ENCODE measurements at regions not wholly inside any gene's neighbourhood (a gene's known extent, or its start where the extent isn't known, plus 50 kb on each side); places are given as distances from the start of the nearest gene placed in this dataset.

DNA sequence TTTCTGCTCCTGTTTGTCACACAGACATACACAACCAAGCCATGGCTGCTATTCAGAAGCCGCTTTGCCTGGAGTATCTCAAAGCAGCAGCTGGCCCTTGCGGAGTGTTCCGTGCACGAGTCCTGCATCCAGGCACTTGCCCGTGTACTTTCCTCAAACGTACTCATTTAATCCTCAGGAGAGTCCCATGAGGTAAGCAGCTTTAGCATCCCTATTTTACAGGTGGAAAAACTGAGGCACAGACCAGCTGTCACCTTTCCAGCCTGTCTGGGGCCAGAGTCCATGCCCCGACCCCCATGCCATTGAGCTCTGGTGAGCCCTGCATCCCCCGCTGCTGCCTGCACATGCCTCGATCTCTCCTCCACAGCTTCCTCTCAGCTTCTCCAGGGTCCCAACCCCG is 130.0 kb downstream of the ERMARD start (continued):
- TF ChIP-seq, protein P1, sequence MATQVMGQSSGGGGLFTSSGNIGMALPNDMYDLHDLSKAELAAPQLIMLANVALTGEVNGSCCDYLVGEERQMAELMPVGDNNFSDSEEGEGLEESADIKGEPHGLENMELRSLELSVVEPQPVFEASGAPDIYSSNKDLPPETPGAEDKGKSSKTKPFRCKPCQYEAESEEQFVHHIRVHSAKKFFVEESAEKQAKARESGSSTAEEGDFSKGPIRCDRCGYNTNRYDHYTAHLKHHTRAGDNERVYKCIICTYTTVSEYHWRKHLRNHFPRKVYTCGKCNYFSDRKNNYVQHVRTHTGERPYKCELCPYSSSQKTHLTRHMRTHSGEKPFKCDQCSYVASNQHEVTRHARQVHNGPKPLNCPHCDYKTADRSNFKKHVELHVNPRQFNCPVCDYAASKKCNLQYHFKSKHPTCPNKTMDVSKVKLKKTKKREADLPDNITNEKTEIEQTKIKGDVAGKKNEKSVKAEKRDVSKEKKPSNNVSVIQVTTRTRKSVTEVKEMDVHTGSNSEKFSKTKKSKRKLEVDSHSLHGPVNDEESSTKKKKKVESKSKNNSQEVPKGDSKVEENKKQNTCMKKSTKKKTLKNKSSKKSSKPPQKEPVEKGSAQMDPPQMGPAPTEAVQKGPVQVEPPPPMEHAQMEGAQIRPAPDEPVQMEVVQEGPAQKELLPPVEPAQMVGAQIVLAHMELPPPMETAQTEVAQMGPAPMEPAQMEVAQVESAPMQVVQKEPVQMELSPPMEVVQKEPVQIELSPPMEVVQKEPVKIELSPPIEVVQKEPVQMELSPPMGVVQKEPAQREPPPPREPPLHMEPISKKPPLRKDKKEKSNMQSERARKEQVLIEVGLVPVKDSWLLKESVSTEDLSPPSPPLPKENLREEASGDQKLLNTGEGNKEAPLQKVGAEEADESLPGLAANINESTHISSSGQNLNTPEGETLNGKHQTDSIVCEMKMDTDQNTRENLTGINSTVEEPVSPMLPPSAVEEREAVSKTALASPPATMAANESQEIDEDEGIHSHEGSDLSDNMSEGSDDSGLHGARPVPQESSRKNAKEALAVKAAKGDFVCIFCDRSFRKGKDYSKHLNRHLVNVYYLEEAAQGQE (IDR thresholded peaks at IDR 0.05; ENCODE audit: unreplicated experiment) = no peak
- TF ChIP-seq JUNB (IDR thresholded peaks at IDR 0.05; ENCODE audit: unreplicated experiment) = no peak

DNA sequence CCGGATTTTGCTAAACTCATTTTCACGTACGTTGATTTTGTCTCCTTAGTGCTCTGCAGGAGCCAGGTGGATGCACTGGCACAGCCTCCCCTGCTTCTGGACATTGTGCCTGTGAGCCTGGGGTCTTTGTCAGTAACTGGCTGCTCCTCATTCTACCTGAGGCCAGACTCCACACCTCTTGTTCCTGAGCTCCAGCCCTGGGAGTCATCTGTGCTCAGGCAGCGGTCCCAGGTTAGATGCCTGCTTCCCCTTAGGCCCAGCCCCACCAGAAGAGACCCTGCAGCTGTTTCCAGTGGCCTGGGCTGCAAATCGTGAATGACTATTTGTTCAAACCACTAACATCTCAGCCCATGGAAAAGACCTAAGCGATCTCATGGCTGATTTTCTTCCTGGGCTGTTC is 129.1 kb downstream of the ERMARD start:
- H3K4me3 Mint-ChIP-seq = no peak overlapping the region
- Histone ChIP-seq H2AFZ (no peak overlapping the region), H3K4me1 (ENCODE audit: insufficient read depth) (no peaks in the 10 kb centered on the region), H3K79me2 (replicated peaks; ENCODE audit: insufficient read depth) (no peaks in the 10 kb centered on the region), H3K4me2 (no peak overlapping the region), H3K27me3 (ENCODE audit: insufficient read depth) (no peaks in the 10 kb centered on the region), H4K20me1 (replicated peaks; ENCODE audit: insufficient read depth) (no peaks in the 10 kb centered on the region), H3K36me3 (ENCODE audit: insufficient read depth) (no peaks in the 10 kb centered on the region), H3K4me3 (no peak overlapping the region), H3F3A (replicated peaks; ENCODE audit: low read depth) (no peaks in the 10 kb centered on the region), H3K9me2 (ENCODE audit: insufficient read depth) (no peaks in the 10 kb centered on the region), H3K27ac (ENCODE audit: low read depth) (no peak overlapping the region)
- ATAC-seq (no peak), DNase-seq (ENCODE audit: low spot score) (no peak)
- H3K27me3 Mint-ChIP-seq (ENCODE audit: insufficient read depth, low read depth, poor library complexity) = peaks cover 5% of the 10 kb centered on the region
- no peaks in the 10 kb centered on the region; the same call in 2 of the 3 replicates for H3K4me1 Mint-ChIP-seq
- H3K36me3 Mint-ChIP-seq (ENCODE audit: low read depth) = no peaks in the 10 kb centered on the region
- no peaks in the 10 kb centered on the region for H3K9me3 Mint-ChIP-seq
- no peak for TF ChIP-seq JUNB (IDR thresholded peaks at IDR 0.05; ENCODE audit: unreplicated experiment)
- no peak for TF ChIP-seq CREB1 (CRISPR knock-in tag; IDR thresholded peaks at IDR 0.05; ENCODE audit: low read depth)
- no peak for TF ChIP-seq EZH2phosphoT487 (IDR thresholded peaks at IDR 0.05; ENCODE audit: unreplicated experiment)
- no peak overlapping the region for H3K27ac Mint-ChIP-seq

DNA sequence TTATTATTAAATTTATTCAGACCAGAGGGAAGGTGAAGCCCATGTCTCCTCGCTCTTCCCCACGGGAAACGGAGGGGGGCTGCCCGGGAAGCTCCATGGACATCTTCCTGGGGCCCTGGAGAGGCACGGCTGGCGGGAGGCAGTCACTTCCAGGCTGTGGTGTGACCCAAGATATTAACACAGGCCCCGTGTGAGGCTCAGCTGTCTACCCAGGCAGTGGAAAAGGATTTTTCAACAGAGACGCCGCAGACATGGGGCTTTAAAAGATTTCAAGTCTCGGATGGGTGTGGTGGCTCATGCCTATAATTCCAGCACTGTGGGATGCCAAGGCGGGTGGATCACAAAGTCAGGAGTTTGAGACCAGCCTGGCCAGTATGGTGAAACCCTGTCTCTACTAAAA is 117.9 kb downstream of the ERMARD start:
- Histone ChIP-seq H3K27ac (ENCODE audit: low read depth) (no peak overlapping the region), H3K4me1 (ENCODE audit: insufficient read depth) (no peaks in the 10 kb centered on the region), H3K36me3 (ENCODE audit: insufficient read depth) (no peaks in the 10 kb centered on the region), H3K27me3 (ENCODE audit: insufficient read depth) (no peaks in the 10 kb centered on the region), H3K4me3 (no peak overlapping the region), H2AFZ (no peak overlapping the region), H4K20me1 (replicated peaks; ENCODE audit: insufficient read depth) (no peaks in the 10 kb centered on the region), H3K4me2 (no peak overlapping the region), H3K9me2 (ENCODE audit: insufficient read depth) (no peaks in the 10 kb centered on the region), H3F3A (replicated peaks; ENCODE audit: low read depth) (no peaks in the 10 kb centered on the region), H3K79me2 (replicated peaks; ENCODE audit: insufficient read depth) (no peaks in the 10 kb centered on the region)
- TF ChIP-seq, protein P2, sequence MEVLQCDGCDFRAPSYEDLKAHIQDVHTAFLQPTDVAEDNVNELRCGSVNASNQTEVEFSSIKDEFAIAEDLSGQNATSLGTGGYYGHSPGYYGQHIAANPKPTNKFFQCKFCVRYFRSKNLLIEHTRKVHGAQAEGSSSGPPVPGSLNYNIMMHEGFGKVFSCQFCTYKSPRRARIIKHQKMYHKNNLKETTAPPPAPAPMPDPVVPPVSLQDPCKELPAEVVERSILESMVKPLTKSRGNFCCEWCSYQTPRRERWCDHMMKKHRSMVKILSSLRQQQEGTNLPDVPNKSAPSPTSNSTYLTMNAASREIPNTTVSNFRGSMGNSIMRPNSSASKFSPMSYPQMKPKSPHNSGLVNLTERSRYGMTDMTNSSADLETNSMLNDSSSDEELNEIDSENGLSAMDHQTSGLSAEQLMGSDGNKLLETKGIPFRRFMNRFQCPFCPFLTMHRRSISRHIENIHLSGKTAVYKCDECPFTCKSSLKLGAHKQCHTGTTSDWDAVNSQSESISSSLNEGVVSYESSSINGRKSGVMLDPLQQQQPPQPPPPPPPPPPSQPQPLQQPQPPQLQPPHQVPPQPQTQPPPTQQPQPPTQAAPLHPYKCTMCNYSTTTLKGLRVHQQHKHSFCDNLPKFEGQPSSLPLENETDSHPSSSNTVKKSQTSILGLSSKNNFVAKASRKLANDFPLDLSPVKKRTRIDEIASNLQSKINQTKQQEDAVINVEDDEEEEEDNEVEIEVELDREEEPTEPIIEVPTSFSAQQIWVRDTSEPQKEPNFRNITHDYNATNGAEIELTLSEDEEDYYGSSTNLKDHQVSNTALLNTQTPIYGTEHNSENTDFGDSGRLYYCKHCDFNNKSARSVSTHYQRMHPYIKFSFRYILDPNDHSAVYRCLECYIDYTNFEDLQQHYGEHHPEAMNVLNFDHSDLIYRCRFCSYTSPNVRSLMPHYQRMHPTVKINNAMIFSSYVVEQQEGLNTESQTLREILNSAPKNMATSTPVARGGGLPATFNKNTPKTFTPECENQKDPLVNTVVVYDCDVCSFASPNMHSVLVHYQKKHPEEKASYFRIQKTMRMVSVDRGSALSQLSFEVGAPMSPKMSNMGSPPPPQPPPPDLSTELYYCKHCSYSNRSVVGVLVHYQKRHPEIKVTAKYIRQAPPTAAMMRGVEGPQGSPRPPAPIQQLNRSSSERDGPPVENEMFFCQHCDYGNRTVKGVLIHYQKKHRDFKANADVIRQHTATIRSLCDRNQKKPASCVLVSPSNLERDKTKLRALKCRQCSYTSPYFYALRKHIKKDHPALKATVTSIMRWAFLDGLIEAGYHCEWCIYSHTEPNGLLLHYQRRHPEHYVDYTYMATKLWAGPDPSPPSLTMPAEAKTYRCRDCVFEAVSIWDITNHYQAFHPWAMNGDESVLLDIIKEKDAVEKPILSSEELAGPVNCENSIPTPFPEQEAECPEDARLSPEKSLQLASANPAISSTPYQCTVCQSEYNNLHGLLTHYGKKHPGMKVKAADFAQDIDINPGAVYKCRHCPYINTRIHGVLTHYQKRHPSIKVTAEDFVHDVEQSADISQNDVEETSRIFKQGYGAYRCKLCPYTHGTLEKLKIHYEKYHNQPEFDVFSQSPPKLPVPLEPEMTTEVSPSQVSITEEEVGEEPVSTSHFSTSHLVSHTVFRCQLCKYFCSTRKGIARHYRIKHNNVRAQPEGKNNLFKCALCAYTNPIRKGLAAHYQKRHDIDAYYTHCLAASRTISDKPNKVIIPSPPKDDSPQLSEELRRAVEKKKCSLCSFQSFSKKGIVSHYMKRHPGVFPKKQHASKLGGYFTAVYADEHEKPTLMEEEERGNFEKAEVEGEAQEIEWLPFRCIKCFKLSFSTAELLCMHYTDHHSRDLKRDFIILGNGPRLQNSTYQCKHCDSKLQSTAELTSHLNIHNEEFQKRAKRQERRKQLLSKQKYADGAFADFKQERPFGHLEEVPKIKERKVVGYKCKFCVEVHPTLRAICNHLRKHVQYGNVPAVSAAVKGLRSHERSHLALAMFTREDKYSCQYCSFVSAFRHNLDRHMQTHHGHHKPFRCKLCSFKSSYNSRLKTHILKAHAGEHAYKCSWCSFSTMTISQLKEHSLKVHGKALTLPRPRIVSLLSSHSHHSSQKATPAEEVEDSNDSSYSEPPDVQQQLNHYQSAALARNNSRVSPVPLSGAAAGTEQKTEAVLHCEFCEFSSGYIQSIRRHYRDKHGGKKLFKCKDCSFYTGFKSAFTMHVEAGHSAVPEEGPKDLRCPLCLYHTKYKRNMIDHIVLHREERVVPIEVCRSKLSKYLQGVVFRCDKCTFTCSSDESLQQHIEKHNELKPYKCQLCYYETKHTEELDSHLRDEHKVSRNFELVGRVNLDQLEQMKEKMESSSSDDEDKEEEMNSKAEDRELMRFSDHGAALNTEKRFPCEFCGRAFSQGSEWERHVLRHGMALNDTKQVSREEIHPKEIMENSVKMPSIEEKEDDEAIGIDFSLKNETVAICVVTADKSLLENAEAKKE (CRISPR knock-in tag; IDR thresholded peaks at IDR 0.05) = no peak
- H3K4me3 Mint-ChIP-seq = no peak overlapping the region
- H3K4me1 Mint-ChIP-seq = no peaks in the 10 kb centered on the region
- ATAC-seq (no peak), DNase-seq (ENCODE audit: low spot score) (no peak)
- H3K27me3 Mint-ChIP-seq (ENCODE audit: insufficient read depth, low read depth, poor library complexity) = peaks cover 2% of the 10 kb centered on the region
- H3K36me3 Mint-ChIP-seq (ENCODE audit: low read depth) = no peaks in the 10 kb centered on the region
- H3K27ac Mint-ChIP-seq = no peak overlapping the region
- no peaks in the 10 kb centered on the region; the same call in 2 of the 3 replicates for H3K9me3 Mint-ChIP-seq

All from GM23338 (cell line).